Left kidney (tissue), 1 donor: ENCODE measurements at regions not wholly inside any gene's neighbourhood (a gene's known extent, or its start where the extent isn't known, plus 50 kb on each side); places are given as distances from the start of the nearest gene placed in this dataset.
A peak's percentile ranks its signal among the peaks of the same experiment; 100 is the strongest.

Source experiments
- DNase-seq: peaks from one replicate; pipeline ENCODE4 v3.0.0-alpha.2; 2013

- no peak for DNase-seq
Measured at GRCh38 chr11:45347348-45348082, 61.4 kb upstream of the SYT13 start.

GRCh38 chr11:45345491-45345890 is 59.4 kb upstream of the SYT13 start:
- DNase-seq = no peak

GRCh38 chr11:45344028-45344427 is 57.9 kb upstream of the SYT13 start:
- no peak for DNase-seq

GRCh38 chr11:45343444-45343843 is 57.3 kb upstream of the SYT13 start:
- no peak for DNase-seq

- DNase-seq = no peak
Measured at GRCh38 chr11:45341372-45341771, 55.2 kb upstream of the SYT13 start.

GRCh38 chr11:45339729-45340519 is 53.8 kb upstream of the SYT13 start:
- peak; percentile 90 for DNase-seq

GRCh38 chr11:45337583-45338360 is 51.6 kb upstream of the SYT13 start:
- no peak for DNase-seq

- no peak for DNase-seq
Measured at GRCh38 chr11:45336136-45336535, 50.0 kb upstream of the SYT13 start.
